Left renal cortex interstitium (tissue), 4 donors: ENCODE measurements at regions not wholly inside any gene's neighbourhood (a gene's known extent, or its start where the extent isn't known, plus 50 kb on each side); places are given as distances from the start of the nearest gene placed in this dataset.
"Not testable (repeated sequence)": the region's sequence is repeated elsewhere in the genome, so short reads cannot be mapped to it uniquely, and the experiment has no call there.

ENCODE experiments used
- DNase-seq, 4 donors: peaks; one replicate each; pipeline ENCODE4 v3.0.0-alpha.2; 2013; ENCODE audit warnings: low read depth in 4 of 4, low spot score in 2 of 4, missing footprints in 1 of 4

GRCh38 chrX:80929251-80929650 lies 119.6 kb upstream of the BRWD3 start:
- no peak for DNase-seq

GRCh38 chrX:80917919-80918318 lies 108.2 kb upstream of the BRWD3 start:
- no peak for DNase-seq

GRCh38 chrX:80912351-80912750 lies 102.7 kb upstream of the BRWD3 start:
- not testable (repeated sequence) for DNase-seq

- no peak for DNase-seq
Observed at GRCh38 chrX:80879916-80880315, 70.2 kb upstream of the BRWD3 start.

- no peak for DNase-seq
Observed at GRCh38 chrX:80879143-80879542, 69.5 kb upstream of the BRWD3 start.

- DNase-seq: peak in 2 of 4 donors; percentile 3 to 4
Observed at GRCh38 chrX:80876877-80877276, 67.2 kb upstream of the BRWD3 start.
